ENCODE measurements at regions not wholly inside any gene's neighbourhood (a gene's known extent, or its start where the extent isn't known, plus 50 kb on each side); places are given as distances from the start of the nearest gene placed in this dataset.

DNA sequence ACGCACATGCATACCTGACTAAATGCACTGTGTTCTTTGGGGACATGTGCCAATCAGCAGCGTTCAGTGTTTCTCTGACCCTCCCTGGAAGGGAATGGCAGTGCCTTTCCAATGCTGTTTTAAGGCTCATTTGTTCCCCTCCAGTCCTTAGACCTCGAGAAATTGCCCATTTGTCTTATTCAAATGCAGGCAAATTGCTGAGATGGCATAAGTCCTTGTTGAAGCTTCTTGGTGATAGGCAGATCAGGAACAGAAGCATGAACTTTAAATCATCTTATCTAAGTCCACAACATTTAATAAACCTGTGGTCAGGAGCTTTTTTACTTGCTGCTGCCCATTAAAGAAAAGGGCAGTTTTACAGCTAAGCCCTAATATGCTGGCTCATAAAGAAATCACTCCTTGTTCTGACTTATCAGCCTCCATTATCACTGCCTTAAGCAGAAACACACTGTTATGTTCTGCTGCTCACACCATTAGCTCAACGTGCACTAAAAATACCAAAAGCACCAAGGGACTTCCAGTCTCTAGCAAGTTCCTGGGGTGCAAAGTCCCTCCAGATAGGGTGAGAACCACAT, 112.9 kb upstream of the LRFN2 start:
- H3K79me2 ChIP-seq (ENCODE audit: control insufficient read depth, insufficient read depth, low read length) = no peaks in the 10 kb centered on the region
- no peak overlapping the region for H3K4me3 ChIP-seq (ENCODE audit: control insufficient read depth in 2 of 3, extremely low read depth in 1 of 3, insufficient read depth in 2 of 3, low read depth in 1 of 3, low read length in 3 of 3)
- no peaks in the 10 kb centered on the region for H4K20me1 ChIP-seq (ENCODE audit: control insufficient read depth, extremely low read depth, insufficient read depth, low read length)
- dilution Hi-C loops (cut with MboI; ENCODE audit: extremely low pct_ligation_motif_present, low sequenced_read_pairs) = no loop called here
- TF ChIP-seq EZH2 (IDR thresholded peaks at IDR 0.05; ENCODE audit: low read length) (no peak), CTCF (optimal IDR thresholded peaks at IDR 0.05 in 1 of 3, IDR thresholded peaks at IDR 0.05 in 1 of 3, conservative IDR thresholded peaks at IDR 0.05 in 1 of 3; ENCODE audit: extremely low read depth in 1 of 3, insufficient read depth in 2 of 3, low read length in 3 of 3) (no peak)
- no peaks in the 10 kb centered on the region for H3K4me1 ChIP-seq (ENCODE audit: control insufficient read depth, extremely low read depth, insufficient read depth, low read length)
- H3K9me3 ChIP-seq (ENCODE audit: control insufficient read depth, low read depth, low read length) = no peaks in the 10 kb centered on the region
- H3K27me3 ChIP-seq (ENCODE audit: control insufficient read depth, extremely low read depth, insufficient read depth, low read length) = no peaks in the 10 kb centered on the region
- FAIRE-seq = no peak
- H3K36me3 ChIP-seq (ENCODE audit: control insufficient read depth in 2 of 2, extremely low read depth in 1 of 2, insufficient read depth in 2 of 2, low read length in 2 of 2) = no peaks in the 10 kb centered on the region
- H3K9me1 ChIP-seq (ENCODE audit: control insufficient read depth, extremely low read depth, insufficient read depth, low read length) = no peaks in the 10 kb centered on the region
- no peak overlapping the region for H2AFZ ChIP-seq (ENCODE audit: control insufficient read depth, low read length)
- H3K27ac ChIP-seq (ENCODE audit: control insufficient read depth, insufficient read depth, low read length) = no peak overlapping the region
- DNase-seq (ENCODE audit: low read depth, low spot score) = no peak
- no peak overlapping the region for H3K4me2 ChIP-seq (ENCODE audit: control insufficient read depth, extremely low read depth, insufficient read depth, low read depth, low read length)
- no peak overlapping the region for H3K9ac ChIP-seq (ENCODE audit: control insufficient read depth, extremely low read depth, insufficient read depth, low read length)

- Histone ChIP-seq H3K4me3 (ENCODE audit: control insufficient read depth in 2 of 3, extremely low read depth in 1 of 3, insufficient read depth in 2 of 3, low read depth in 1 of 3, low read length in 3 of 3) (no peak overlapping the region), H3K4me1 (ENCODE audit: control insufficient read depth, extremely low read depth, insufficient read depth, low read length) (no peaks in the 10 kb centered on the region), H3K27me3 (ENCODE audit: control insufficient read depth, extremely low read depth, insufficient read depth, low read length) (no peaks in the 10 kb centered on the region), H3K4me2 (ENCODE audit: control insufficient read depth, extremely low read depth, insufficient read depth, low read depth, low read length) (no peak overlapping the region), H4K20me1 (ENCODE audit: control insufficient read depth, extremely low read depth, insufficient read depth, low read length) (no peaks in the 10 kb centered on the region), H3K27ac (ENCODE audit: control insufficient read depth, insufficient read depth, low read length) (no peak overlapping the region), H3K36me3 (ENCODE audit: control insufficient read depth in 2 of 2, extremely low read depth in 1 of 2, insufficient read depth in 2 of 2, low read length in 2 of 2) (no peaks in the 10 kb centered on the region), H3K79me2 (ENCODE audit: control insufficient read depth, insufficient read depth, low read length) (no peaks in the 10 kb centered on the region), H3K9me3 (ENCODE audit: control insufficient read depth, low read depth, low read length) (no peaks in the 10 kb centered on the region), H2AFZ (ENCODE audit: control insufficient read depth, low read length) (no peak overlapping the region), H3K9me1 (ENCODE audit: control insufficient read depth, extremely low read depth, insufficient read depth, low read length) (no peaks in the 10 kb centered on the region), H3K9ac (ENCODE audit: control insufficient read depth, extremely low read depth, insufficient read depth, low read length) (no peak overlapping the region)
- no peak for TF ChIP-seq CTCF (optimal IDR thresholded peaks at IDR 0.05 in 1 of 3, IDR thresholded peaks at IDR 0.05 in 1 of 3, conservative IDR thresholded peaks at IDR 0.05 in 1 of 3; ENCODE audit: extremely low read depth in 1 of 3, insufficient read depth in 2 of 3, low read length in 3 of 3)
- TF ChIP-seq EZH2 (IDR thresholded peaks at IDR 0.05; ENCODE audit: low read length) = no peak
- FAIRE-seq (no peak), DNase-seq (ENCODE audit: low read depth, low spot score) (no peak)
- dilution Hi-C loops (cut with MboI; ENCODE audit: extremely low pct_ligation_motif_present, low sequenced_read_pairs) = no loop called here
Measured at GRCh38 chr6:40695750-40696415, 108.7 kb upstream of the LRFN2 start.
